ENCODE measurements at regions not wholly inside any gene's neighbourhood (a gene's known extent, or its start where the extent isn't known, plus 50 kb on each side); places are given as distances from the start of the nearest gene placed in this dataset.

DNA sequence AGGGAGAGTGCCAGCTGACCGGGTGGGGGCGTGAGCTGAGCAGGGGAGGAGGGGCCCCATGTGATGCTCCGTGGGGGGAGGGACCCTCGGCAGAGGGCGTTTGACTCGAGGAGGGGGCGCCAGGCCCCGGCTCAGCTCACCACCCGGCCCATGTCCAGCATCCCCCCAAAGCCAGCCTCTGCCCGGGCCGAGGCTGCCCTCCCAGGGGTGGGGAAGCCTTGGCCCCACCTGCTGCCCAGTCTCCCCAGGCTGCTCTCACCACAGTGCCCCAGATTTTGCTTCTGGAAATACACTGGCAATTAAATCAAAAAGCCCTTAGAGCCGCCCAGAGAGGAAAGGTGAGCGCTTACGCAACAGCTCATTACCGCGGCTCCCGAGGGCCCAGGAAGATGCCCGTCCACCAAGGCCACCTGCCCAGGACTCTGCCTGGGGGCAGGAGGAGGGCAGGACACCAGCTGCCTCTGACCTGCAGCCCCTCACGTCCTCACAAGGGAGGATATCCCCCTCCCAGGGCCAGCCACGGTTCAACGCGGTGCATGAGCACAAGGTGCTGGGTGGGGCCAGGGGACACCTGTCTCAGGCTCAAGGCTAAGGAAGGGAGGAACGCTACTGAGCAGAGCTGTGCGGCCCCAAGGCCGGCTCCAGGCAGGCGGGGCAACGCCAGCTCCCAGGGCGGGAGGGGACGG lies 70.0 kb upstream of the INPP5A start:
- in situ Hi-C loops (cut with HindIII; ENCODE audit: low sequenced_read_pairs): loop anchor here (10.0 kb wide), 1 partner anchor 297 kb away; no protein-coding TSS in a partner anchor

DNA sequence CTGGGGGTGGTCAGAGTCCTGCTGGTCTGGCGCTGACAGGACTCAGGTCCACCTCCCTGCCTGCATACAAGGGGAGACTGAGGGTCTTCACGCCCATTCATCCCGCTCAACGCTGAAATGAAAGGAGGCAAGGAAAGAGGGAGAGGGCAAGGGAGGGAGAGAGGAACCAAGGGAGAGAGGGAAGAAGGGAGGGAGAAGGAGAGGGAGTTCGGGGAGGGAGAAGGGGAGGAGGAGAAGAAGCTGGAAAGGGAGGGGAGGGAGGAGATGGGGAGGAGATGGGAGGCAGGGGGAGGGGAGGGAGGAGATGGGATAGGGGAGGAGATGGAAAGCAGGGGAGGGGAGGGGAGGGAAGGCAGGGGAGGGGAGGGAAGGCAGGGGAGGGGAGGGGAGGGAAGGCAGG lies 69.4 kb upstream of the INPP5A start:
- in situ Hi-C loops (cut with HindIII; ENCODE audit: low sequenced_read_pairs): loop anchor here (10.0 kb wide), 1 partner anchor 297 kb away; no protein-coding TSS in a partner anchor

DNA sequence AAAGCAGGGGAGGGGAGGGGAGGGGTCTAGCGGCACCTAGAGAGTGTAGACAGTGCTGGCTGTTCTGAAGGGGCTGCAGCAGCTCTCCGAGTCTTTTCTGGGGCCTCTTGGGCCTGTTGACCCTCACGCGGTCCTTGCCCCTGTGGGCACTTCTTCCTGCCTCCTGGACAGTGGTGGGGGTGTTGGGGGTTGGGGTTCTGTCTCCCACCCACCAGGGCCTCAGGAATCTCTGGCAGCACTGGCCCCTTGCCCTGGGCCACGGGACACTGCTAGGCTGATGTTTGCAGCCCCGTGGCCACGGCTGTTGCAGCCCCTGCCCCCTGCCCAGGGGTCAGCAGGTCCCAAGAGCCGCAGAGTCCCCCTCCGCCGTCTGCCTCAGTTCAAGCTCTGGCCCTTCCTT lies 68.9 kb upstream of the INPP5A start:
- in situ Hi-C loops (cut with HindIII; ENCODE audit: low sequenced_read_pairs): loop anchor here (10.0 kb wide), 1 partner anchor 296 kb away; no protein-coding TSS in a partner anchor

DNA sequence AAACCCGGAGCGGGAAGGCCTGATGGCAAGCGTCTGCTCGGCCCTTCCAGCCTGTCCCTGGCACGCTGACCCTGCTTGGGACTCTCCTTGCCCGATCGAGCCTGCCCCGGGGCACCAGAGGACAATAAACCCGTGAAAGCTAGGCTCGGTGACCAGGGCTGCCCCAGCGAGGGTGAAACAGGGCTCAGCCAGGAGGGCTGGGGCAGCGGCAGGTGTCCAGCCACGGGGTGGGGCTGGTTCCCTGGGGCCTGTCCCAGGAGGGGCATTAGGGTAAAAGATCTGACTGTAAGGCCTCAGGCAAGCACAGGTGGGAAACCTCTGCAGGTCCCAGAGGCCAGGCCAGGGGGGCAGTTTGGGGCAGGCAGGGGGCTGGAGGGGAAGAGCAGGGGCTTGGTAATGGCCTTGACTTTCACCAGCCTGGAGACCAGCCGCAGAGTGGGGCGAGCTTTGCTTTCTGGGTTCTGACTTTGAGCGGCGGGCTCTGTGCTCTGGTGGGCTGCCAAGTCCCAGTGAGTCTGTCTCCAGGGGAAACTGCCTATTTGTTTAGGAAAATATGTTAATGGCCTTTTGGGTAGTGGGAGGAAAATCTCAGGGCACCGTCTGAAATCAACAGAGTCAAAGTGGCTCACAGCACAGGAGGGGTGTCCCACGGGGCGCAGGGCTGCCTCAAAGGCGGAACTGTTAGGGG lies 68.2 kb upstream of the INPP5A start:
- in situ Hi-C loops (cut with HindIII; ENCODE audit: low sequenced_read_pairs): loop anchor here (10.0 kb wide), 1 partner anchor 295 kb away; no protein-coding TSS in a partner anchor

DNA sequence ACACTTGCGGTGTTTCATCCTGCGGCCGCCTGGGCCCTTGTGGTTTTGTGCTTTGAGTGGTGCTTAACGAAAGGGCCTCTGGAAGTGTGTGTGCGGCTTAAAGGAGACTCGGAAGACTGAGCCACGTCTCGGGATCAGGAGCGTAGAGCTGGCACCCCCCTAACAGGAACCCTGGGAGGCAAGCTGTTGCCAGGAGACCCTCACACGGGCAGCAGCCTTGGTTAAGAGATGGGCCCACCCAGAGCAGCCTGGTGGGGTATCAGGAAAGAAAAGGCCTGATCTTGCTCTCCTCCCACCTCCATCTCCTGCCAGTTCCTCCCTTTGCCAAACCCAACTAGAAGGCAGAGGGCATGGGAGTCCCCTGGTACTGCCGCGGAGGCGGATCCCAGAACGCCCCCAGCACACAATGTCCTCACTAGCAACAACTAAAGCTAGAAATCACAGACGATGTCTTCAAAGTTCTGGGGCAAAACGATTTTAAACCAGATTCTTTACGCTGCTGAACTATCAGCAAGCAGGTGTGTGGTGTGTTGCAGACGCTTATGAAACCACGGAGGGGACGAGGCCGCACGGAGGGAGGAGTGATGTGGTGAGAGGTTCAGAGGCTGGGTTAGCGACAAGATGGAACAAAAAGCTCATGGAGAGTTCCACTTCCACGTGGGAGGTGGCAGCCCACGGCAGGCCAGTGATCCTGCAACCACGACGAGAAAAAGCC lies 67.0 kb upstream of the INPP5A start:
- in situ Hi-C loops (cut with HindIII; ENCODE audit: low sequenced_read_pairs): no loop called here

DNA sequence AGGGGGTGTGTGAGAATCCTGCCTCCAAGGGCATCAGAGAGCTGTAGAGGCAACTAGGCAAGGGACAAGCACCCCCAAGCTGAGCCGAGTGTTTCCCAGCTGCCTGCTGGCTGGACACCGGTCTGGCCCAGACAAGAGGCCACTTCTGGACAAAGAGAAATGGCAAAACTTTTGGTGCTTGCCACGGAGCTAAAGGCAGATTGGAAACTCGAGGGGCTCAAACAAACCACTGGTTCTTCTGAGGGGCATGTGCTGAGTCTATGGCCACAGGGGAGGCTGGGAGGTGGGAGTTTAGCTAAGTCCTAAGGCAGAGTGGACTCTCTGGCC lies 66.5 kb upstream of the INPP5A start:
- in situ Hi-C loops (cut with HindIII; ENCODE audit: low sequenced_read_pairs): no loop called here

DNA sequence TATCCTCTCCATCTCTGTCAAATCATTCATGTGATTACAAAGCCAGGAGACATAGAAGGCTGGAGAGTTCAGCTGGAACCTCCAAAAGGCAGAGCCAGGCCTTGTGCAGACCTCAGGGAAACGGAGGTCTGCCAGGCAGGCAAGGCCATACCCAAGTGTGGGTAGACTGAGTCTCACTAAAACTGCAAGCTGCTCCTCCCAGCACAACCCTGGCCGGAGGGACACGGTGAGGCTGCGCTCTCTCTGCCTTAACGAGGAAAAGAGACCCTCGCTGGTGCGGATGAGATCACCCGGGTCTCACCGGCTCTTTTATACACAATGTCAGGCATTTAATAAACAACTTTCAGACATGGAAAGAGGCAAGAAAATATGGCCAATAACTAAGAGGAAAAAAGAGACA lies 66.1 kb upstream of the INPP5A start:
- in situ Hi-C loops (cut with HindIII; ENCODE audit: low sequenced_read_pairs): no loop called here

DNA sequence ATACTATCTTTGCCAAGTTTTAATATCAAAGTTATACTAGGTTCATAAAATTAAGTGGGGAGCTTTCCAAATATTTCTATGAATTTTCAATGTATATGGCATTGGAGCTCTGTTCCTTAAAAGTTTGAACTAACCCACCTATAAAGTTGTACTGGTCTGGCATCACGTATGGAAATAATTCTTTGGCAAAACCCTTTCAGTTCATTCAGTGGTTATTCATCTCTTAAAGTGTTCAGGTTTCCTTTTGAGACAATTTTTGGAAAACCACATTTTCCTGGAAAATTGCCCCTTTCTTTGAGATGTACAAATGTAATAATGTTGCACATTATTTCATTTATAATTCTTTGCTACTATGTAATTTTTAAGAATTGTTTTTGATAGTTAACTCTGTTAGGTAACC lies 62.5 kb upstream of the INPP5A start:
- in situ Hi-C loops (cut with HindIII; ENCODE audit: low sequenced_read_pairs): no loop called here

DNA sequence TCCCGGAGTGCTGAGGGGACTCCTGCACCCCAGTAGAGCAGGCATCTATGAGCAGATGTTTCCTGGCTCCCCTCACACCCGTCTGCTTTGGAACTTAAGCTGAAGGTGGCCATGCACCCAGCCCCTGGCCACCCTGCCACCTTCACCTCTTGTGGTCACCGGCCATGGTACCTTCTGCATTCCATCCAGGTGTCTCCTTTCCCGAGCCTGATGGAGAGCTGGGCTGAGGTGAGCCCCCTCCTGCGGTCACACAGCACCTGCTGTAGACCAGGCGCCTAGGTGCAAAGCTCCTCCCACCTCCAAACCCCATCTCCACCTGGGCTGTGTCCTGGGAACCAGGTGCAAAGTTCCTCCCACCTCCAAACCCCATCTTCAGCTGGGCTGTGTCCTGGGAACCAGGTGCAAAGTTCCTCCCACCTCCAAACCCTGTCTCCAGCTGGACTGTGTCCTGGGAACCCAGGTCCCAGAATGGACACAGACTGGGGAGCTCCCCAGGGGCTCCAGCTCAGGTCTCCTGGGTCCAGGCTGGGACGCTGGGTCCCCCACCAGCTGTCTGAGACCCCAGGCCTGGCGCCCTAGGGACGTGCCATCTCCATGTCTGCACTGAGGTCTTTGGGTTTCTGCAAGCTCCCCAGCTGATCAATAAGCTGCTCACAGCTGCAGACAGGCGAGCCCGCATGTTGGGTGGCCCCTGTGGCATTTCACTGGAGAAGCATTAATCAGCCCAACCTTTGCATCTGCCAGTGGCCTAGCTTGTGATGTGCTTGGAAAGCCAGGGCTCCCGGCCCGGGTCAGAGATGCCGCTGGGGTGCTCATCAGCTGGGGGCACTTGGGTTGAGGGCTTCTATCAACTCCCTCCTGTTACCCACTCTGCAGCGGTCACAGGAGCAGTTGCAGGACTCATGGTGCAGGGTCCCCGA lies 61.2 kb upstream of the INPP5A start:
- in situ Hi-C loops (cut with HindIII; ENCODE audit: low sequenced_read_pairs): no loop called here

DNA sequence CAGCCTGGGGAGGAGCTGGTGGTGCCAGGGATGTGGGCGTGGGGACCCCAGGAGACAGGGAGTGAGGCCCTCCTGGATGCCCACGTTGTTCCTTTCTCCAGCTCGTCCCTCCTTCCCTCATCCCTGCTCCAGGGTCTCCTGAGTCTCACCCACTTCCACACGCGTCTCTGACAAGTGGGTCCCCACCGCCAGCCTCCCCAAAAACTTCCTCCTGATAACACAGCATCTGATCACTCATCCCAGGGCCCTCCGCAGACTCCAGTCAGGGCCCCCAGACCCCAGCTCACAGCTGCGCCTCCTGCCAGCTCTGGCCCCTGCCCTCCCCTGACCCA lies 60.6 kb upstream of the INPP5A start:
- in situ Hi-C loops (cut with HindIII; ENCODE audit: low sequenced_read_pairs): no loop called here

DNA sequence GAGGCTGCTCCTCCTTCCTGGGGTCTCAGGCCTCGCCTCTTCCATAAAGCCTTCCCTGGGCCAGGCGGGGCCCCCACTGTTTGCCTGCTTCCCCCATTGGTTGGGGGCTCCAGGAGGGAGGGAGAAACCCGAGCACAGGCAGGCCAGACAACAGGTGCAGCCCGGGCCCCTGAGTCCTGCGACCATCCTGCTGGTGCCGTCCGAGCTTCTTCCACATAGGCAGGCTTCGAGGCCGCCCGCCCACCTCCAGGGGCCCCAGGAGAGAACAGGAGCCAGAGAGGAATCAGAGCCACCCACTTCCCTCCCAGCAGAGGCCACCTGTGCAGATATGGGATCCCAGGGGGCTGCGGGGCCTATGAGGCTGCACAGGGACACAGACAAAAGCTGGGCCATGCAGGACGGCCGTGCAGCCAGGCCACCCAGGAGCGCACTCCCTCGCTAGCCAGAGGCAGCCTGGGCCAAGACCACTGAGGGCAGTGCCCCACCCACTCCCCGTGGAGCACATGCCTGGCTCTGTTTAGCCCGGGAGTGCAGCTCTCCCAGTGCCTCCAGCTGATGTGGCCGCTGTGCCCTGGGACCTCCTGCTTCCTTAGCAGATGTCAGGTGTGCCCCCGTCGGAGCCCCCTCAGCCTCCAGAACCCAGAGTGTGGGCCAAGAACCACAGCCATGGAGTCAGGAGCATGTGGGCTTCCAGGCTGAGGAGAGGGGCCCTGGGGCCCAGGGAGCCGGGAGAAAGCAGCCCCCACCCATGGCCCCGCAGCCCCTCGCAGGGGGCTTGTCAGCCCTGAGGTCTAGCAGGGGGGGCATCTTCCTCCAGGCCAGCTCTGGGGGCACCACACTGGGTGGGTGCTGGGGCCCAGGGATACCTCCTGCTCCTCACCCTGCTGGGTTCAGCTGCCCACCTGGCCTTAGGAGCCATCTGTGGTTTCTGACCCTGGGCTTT lies 59.9 kb upstream of the INPP5A start:
- in situ Hi-C loops (cut with HindIII; ENCODE audit: low sequenced_read_pairs): no loop called here

DNA sequence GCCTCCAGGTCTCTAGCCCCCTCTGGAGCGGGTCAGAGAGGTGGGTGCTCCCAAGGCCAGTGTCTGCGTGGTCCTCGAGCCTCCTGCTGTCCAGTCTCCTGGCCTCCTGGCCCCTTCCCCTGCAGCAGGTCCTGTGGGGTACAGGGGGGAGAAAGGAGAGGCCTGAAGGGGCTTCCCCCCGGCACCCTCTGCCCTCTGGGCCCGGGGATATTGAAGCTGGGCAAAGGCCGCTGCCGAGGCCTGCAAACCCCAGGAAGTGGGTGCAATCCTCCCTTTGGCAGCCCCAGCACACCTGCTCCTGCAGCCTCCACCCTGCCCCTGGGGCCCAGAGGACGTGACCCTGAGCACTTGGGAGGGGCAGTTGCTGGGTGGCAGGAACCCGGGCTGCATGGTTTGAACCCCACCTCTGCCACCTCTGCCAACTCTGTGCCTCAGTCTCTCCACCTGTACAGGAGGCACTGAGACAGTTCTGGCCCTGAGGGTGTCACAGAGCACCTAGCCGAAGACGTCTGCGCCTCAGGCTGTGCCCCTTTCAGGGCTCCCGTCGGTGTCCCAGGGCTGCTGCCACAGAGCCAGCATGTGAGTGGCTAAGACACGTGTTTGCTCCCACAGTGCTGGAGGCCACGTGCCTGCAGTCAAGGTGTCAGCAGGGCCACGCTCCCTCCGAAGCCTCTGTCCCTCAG lies 59.1 kb upstream of the INPP5A start:
- in situ Hi-C loops (cut with HindIII; ENCODE audit: low sequenced_read_pairs): no loop called here

DNA sequence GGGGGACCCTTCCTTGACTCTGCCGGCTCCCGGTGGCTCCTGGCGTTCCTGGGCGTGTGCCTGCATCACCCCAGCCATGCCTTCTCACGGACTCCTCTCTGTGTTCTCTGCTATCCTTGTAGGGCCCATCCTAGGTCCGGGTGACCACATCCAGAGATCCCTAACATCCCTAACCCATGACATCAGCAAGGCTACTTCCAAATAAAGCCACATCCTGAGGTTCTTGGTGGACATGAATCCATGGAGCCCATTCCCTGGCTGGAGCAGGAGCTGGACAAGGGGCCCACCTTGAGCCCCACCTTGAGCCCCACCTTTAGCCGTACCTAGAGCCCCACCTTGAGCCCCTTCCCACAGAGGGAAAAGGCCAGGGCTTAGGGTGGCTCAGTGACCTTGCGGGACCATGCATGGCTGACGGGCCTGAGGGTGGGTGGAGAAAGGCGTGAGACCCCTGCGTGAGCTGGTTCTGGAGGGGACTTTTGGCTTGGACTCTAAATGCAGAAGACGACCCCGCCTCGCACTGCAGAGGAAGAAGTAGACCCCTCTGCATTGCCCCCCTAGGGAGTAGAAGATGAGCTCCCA lies 58.5 kb upstream of the INPP5A start:
- in situ Hi-C loops (cut with HindIII; ENCODE audit: low sequenced_read_pairs): no loop called here

DNA sequence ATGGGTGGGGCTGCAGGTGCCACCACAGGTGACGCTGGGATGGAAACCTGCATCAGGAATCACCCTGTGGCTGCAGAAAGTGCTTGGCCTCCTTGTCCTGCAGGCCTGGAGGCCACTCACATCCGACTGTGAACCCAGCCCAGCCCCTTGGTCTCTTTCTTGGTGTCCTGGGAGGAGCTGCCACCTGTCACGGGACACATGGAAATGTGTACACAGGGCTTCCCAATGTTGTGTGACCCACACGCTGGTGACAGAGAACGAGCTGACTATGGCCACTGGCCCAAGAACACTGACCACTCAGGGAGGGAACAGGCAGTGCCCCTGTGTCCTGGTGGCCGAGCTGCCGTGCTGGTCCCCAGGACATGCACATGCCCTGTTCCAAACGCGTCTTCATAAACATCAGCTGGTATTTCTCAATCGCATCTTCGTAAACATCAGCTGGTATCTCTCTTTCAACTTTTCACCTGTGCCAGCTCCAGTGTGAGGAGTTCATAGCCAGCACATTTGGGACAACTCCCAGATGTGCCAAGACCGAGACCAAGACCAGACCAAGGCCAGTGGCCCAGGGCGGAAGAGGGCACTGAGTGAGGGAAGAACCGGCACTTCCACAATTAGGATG lies 57.9 kb upstream of the INPP5A start:
- in situ Hi-C loops (cut with HindIII; ENCODE audit: low sequenced_read_pairs): loop anchor here (5.0 kb wide), 1 partner anchor 87 kb away; no protein-coding TSS in a partner anchor

DNA sequence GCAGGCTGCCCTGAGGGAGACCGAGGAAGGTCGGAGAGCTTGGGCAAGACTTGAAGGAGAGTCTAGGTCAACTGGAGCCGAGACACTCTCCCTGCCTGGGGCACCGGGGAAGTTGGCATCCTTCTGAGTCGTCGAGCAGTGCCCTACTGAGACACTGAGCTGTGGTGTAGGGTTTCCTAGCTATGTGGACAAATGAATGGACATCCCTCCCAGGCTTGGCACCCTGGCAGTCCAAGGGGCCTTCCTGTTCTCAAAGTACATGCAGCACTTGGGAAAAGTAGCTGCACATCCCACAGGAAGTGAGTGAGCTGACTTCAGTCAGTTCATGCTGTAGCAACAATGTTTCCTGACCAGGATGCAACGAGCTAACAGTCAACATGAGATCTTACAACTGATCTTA lies 57.2 kb upstream of the INPP5A start:
- in situ Hi-C loops (cut with HindIII; ENCODE audit: low sequenced_read_pairs): loop anchor here (5.0 kb wide), 1 partner anchor 88 kb away; no protein-coding TSS in a partner anchor

DNA sequence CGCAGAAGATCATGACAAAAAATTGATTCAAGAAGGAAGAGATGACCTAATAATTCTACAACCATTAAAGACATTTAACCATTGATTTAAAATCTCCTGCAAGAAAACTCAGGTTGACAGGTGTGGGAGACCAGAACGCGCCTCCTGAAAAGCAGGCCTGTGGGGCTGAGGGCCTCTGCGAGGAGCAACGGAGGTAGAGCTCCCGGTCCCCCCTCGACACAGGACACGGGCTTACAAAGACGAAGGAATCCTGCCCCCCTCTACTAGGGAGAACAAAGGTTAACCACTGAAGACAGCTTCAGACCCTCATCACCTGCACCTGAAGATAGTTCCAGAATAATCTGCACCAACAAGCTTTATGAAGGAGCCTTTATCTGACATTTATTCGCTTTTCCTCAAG lies 55.9 kb upstream of the INPP5A start:
- in situ Hi-C loops (cut with HindIII; ENCODE audit: low sequenced_read_pairs): loop anchor here (5.0 kb wide), 1 partner anchor 89 kb away; no protein-coding TSS in a partner anchor

DNA sequence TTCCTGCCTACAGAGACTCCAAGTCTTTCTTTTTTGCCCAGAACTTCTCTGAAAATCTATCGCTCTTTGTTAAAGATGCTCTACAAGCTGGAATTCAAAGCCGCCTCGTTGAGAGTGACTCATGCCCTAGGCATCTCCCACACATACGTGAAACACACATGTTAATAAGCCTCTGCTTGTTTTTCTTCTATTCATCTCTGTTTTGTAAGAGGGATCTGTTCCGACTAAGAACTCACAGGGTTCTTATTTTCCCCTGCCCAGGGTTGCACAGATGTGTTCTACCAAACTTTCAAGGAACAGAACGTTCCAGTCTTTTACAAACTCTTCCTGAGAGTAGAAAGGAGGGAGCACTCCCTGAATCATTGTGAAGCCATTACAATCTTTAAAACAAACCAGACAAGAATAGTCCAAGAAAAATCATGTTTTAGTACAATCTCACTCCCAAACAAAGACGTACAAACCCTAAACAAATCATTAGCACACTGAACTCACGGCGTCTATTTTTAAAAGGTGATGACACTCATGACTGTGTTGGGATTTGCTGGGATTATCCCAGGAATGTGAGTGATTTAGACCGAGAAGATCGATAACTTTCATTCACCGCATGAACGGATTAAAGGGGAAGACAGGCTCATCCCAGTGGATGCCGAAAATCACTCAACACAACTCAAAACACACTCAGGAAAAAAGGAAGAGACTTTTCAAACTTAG lies 55.3 kb upstream of the INPP5A start:
- in situ Hi-C loops (cut with HindIII; ENCODE audit: low sequenced_read_pairs): loop anchor here (5.0 kb wide), 1 partner anchor 90 kb away; no protein-coding TSS in a partner anchor

DNA sequence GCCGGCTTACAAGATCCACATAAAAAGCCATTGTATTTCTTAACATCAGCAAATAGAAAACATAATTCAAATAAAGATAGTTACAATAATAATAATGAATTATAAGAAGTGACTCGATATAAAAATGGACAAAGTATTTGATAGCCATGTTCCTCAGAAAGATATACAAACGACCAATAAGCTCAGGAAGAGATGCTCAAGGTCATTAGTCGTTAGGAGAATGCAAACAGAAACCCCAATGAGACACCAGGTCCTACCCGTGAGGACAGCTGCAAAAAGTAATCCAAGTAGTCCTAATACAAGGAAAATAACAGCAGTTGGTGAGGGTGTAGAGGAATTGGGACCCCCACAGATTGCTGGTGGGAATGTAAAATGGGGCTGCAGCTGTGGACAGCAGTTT lies 54.2 kb upstream of the INPP5A start:
- in situ Hi-C loops (cut with HindIII; ENCODE audit: low sequenced_read_pairs): loop anchor here (5.0 kb wide), 1 partner anchor 91 kb away; no protein-coding TSS in a partner anchor

Data from endothelial cell of hepatic sinusoid (primary cell).